Natural killer cell treated with Interleukin-12 subunit alpha and Interleukin-12 subunit beta and Interleukin-15 and Interleukin-18, amount 100 ng/mL, for 72 hours (primary cell): ENCODE measurements at regions not wholly inside any gene's neighbourhood (a gene's known extent, or its start where the extent isn't known, plus 50 kb on each side); places are given as distances from the start of the nearest gene placed in this dataset.
A peak's percentile ranks its signal among the peaks of the same experiment; 100 is the strongest.

Source experiments
- ATAC-seq, 2 donors: fragments of 150-1000 bp; cut with Tn5 transposase in 1 of 2; sonication (Bioruptor Pico), chemical (Tn5 transposase) in 1 of 2; 2 replicates each; pipeline ENCODE4 v1.10.0; 2021
- DNase-seq: peaks from one replicate; pipeline ENCODE4 v3.0.0; 2022; ENCODE audit warnings: low spot score
- H3K27ac Mint-ChIP-seq, 2 donors: 1 replicate in 1 of 2; 2 replicates in 1 of 2; pipeline ENCODE4 v1.8.0; 2022; ENCODE audit warnings: mixed read lengths in 2 of 2, mild to moderate bottlenecking in 1 of 2, moderate library complexity in 1 of 2
- H3K27me3 Mint-ChIP-seq, 2 donors: 1 replicate in 1 of 2; 2 replicates in 1 of 2; pipeline ENCODE4 v1.8.0; 2022; ENCODE audit warnings: mixed read lengths in 2 of 2
- H3K36me3 Mint-ChIP-seq: one replicate; pipeline ENCODE4 v1.8.0; 2022; ENCODE audit warnings: mixed read lengths
- H3K4me1 Mint-ChIP-seq, 2 donors: 1 replicate in 1 of 2; 2 replicates in 1 of 2; pipeline ENCODE4 v1.8.0; 2022; ENCODE audit warnings: low read depth in 2 of 2, mixed read lengths in 2 of 2, mild to moderate bottlenecking in 1 of 2
- H3K4me3 Mint-ChIP-seq: one replicate; pipeline ENCODE4 v1.8.0; 2022; ENCODE audit warnings: mixed read lengths
- H3K9me3 Mint-ChIP-seq: 2 replicates; pipeline ENCODE4 v1.8.0; 2022; ENCODE audit warnings: mixed read lengths

DNA sequence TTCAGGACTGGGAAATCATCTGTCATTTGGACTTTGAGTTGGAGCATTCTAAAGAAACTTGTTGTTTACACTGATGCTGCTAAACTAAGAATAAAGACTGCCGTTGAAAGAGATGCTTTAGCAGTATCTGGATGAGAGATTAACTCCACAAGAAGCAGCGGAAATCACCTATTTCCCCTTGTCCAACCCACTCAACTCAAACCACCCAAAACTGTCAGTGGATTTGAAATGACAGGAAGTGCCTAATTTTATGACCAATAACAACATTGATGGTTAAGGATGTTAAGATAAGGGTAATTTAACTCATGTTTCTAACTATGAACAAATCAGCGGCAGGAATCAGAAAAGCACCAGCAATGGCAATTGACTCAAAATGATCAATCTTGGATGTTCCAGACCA, 110.8 kb upstream of the NR2F2 start:
- Mint-ChIP-seq H3K4me3 (no peak overlapping the region), H3K27me3 (peaks cover 25 to 36% of the 10 kb centered on the region in 2 donors), H3K4me1 (no peaks in the 10 kb centered on the region), H3K36me3 (no peaks in the 10 kb centered on the region), H3K9me3 (no peaks in the 10 kb centered on the region), H3K27ac (no peak overlapping the region)
- ATAC-seq = no peak
- DNase-seq = no peak

- Mint-ChIP-seq H3K4me3 (no peak overlapping the region), H3K4me1 (no peaks in the 10 kb centered on the region), H3K9me3 (no peaks in the 10 kb centered on the region), H3K27me3 (peaks cover 28 to 38% of the 10 kb centered on the region in 2 donors), H3K36me3 (no peaks in the 10 kb centered on the region), H3K27ac (no peak overlapping the region)
- no peak for ATAC-seq
- no peak for DNase-seq
Observed at GRCh38 chr15:96220657-96221056, 109.8 kb upstream of the NR2F2 start.

DNA sequence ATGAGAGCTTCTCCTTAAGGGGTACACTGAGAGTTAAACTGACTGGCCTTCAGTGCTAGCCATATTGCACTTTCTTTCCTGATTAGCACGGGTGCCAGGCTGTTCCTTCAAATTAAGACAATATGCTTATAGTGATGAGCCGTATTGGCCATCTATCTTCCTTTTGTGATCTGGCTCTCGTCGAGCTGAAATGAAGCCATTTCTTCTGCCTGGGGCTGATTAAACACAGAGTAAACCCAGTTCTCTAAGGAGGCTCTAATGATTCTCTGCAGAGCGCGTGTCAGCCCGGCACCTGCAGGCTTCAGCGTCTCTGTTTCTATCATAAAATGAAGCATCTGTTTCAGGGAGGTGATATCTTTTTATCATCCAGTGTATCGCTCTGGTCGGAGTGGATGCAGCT, 107.5 kb upstream of the NR2F2 start:
- Mint-ChIP-seq H3K27me3 (peaks cover 36 to 47% of the 10 kb centered on the region in 2 donors), H3K36me3 (no peaks in the 10 kb centered on the region), H3K27ac (no peak overlapping the region), H3K9me3 (no peaks in the 10 kb centered on the region), H3K4me1 (no peaks in the 10 kb centered on the region), H3K4me3 (no peak overlapping the region)
- no peak for DNase-seq
- no peak for ATAC-seq

GRCh38 chr15:96223939-96224338, 106.6 kb upstream of the NR2F2 start:
- H3K4me1 Mint-ChIP-seq = no peaks in the 10 kb centered on the region
- no peak overlapping the region for H3K27ac Mint-ChIP-seq
- H3K9me3 Mint-ChIP-seq = no peaks in the 10 kb centered on the region
- H3K27me3 Mint-ChIP-seq = peaks cover 31 to 46% of the 10 kb centered on the region in 2 donors
- H3K36me3 Mint-ChIP-seq = no peaks in the 10 kb centered on the region
- ATAC-seq = no peak
- DNase-seq = no peak
- H3K4me3 Mint-ChIP-seq = no peak overlapping the region

DNA sequence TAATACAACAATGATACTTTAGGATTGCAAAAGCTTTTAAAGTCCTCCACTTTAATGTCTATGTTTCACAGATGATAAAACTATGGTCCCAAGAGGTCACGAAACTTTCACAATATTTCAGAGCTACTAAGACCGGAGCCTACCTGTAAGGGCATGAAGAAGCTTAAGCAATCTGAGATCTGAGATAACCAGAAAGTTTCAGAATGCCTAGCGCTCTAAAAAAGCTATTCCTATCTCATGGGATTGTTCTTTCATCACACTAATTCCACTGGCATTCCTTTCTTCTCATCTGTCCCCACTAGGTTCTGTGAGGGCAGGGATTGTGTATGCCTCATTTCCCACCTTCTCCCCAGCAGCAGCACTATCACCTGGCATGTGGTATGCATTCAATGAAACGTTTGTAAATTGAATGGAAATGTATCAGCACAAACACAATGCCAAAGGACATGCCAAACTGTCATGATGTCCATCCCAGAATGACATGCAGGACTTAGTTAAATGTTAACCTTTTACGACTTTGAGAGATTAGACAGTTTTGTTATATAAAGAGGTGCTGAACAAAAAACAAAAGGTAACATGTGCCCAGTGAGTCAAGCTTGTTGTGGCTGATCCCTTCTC, 104.7 kb upstream of the NR2F2 start:
- Mint-ChIP-seq H3K27me3 (peaks cover 31 to 44% of the 10 kb centered on the region in 2 donors), H3K9me3 (no peaks in the 10 kb centered on the region), H3K4me1 (no peaks in the 10 kb centered on the region), H3K27ac (no peak overlapping the region), H3K4me3 (no peak overlapping the region), H3K36me3 (no peaks in the 10 kb centered on the region)
- ATAC-seq = no peak
- DNase-seq = no peak

DNA sequence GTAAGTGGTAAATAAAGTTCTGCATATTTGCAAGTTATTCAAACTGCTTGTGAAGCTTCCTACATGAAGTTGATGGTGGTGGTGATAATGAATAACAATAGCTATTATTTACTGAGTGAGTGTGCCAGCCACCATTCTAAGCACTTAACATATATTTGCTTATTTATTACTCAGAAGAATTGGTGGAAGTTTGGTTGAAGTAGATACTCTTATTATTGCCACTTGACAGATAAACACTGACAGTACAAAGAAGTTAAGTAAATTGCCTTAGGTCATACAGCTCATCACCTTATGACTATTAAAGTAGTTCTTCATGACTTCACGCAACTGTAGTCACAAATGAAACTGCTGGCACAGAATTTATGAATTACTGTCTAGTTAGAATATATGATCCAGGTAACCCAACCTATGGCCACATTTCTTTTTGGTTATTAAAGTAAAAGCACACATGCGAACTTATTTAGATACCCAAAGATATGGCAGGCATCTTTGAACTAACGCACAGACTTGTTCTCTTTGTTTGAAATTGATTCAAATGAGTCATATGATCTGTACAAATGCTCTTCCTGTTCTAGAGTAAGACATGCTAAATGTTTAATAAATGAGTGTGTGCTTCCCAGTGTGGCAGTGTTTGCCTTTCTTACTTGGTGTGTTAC, 99.8 kb upstream of the NR2F2 start:
- no peak overlapping the region for H3K27ac Mint-ChIP-seq
- H3K4me3 Mint-ChIP-seq = no peak overlapping the region
- ATAC-seq (no peak), DNase-seq (no peak)
- H3K27me3 Mint-ChIP-seq = peaks cover 18 to 32% of the 10 kb centered on the region in 2 donors
- H3K4me1 Mint-ChIP-seq = no peaks in the 10 kb centered on the region
- no peaks in the 10 kb centered on the region for H3K9me3 Mint-ChIP-seq
- H3K36me3 Mint-ChIP-seq = no peaks in the 10 kb centered on the region

GRCh38 chr15:96232335-96232734, 98.2 kb upstream of the NR2F2 start:
- ATAC-seq = no peak
- H3K27ac Mint-ChIP-seq = no peak overlapping the region
- no peaks in the 10 kb centered on the region for H3K4me1 Mint-ChIP-seq
- DNase-seq = no peak
- no peaks in the 10 kb centered on the region for H3K36me3 Mint-ChIP-seq
- H3K9me3 Mint-ChIP-seq = no peaks in the 10 kb centered on the region
- peaks cover 12 to 26% of the 10 kb centered on the region in 2 donors for H3K27me3 Mint-ChIP-seq
- H3K4me3 Mint-ChIP-seq = no peak overlapping the region

- Mint-ChIP-seq H3K27me3 (peaks cover 7 to 21% of the 10 kb centered on the region in 2 donors), H3K9me3 (no peaks in the 10 kb centered on the region), H3K4me3 (no peak overlapping the region), H3K27ac (no peak overlapping the region), H3K4me1 (no peaks in the 10 kb centered on the region), H3K36me3 (no peaks in the 10 kb centered on the region)
- ATAC-seq (peak in 1 of 2 donors; percentile 52), DNase-seq (no peak)
Observed at GRCh38 chr15:96234109-96234892, 96.2 kb upstream of the NR2F2 start.

DNA sequence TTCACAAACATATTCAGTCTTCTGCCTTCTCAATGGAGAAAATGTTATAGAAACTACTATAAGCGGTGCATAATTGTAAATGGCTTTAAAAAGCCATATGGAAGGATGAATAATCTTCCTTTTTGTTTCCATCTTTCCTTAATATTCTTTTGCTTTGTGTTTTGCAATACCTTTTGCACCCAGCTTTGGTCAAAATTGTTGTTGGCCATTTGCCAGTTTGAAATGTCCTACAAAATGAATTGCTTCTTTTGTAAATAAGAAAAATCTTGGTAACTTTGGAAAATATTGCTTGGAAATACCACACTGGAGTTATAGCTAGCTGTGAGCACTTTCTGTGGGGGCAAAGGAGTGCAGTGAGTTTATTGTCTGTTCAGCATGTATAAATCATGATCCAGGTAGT, 93.5 kb upstream of the NR2F2 start:
- Mint-ChIP-seq H3K4me3 (no peak overlapping the region), H3K27me3 (peaks cover 12 to 28% of the 10 kb centered on the region in 2 donors), H3K27ac (no peak overlapping the region), H3K4me1 (no peaks in the 10 kb centered on the region), H3K36me3 (no peaks in the 10 kb centered on the region), H3K9me3 (no peaks in the 10 kb centered on the region)
- ATAC-seq = no peak
- DNase-seq = no peak

DNA sequence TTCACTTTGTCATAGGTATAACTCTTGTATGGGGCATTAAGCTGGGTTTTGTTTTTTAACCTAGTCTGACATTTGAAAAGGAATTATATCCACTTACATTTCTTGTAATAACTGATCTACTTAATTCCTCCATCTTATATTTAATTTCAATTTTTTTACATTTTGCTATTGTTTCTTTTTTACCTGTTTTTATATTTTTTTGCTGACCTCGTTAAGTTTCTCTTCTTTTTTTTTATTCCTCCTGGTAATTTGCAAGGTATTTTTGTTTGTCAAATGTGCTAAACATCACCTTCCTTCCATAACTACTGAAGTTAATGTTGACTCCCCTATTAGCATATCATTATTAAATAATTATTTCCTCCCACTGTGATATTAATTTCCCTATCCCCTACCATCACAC, 87.7 kb upstream of the NR2F2 start:
- DNase-seq = no peak
- Mint-ChIP-seq H3K36me3 (no peaks in the 10 kb centered on the region), H3K27me3 (peaks cover 29 to 53% of the 10 kb centered on the region in 2 donors), H3K9me3 (peaks cover 4% of the 10 kb centered on the region), H3K27ac (no peak overlapping the region), H3K4me3 (no peak overlapping the region), H3K4me1 (no peaks in the 10 kb centered on the region)
- no peak for ATAC-seq

- peaks cover 34 to 62% of the 10 kb centered on the region in 2 donors for H3K27me3 Mint-ChIP-seq
- H3K36me3 Mint-ChIP-seq = peaks cover 4% of the 10 kb centered on the region
- H3K4me3 Mint-ChIP-seq = no peak overlapping the region
- DNase-seq (no peak), ATAC-seq (no peak)
- no peak overlapping the region for H3K27ac Mint-ChIP-seq
- H3K4me1 Mint-ChIP-seq = no peaks in the 10 kb centered on the region
- H3K9me3 Mint-ChIP-seq = peaks cover 4% of the 10 kb centered on the region
Observed at GRCh38 chr15:96243701-96244100, 86.8 kb upstream of the NR2F2 start.

DNA sequence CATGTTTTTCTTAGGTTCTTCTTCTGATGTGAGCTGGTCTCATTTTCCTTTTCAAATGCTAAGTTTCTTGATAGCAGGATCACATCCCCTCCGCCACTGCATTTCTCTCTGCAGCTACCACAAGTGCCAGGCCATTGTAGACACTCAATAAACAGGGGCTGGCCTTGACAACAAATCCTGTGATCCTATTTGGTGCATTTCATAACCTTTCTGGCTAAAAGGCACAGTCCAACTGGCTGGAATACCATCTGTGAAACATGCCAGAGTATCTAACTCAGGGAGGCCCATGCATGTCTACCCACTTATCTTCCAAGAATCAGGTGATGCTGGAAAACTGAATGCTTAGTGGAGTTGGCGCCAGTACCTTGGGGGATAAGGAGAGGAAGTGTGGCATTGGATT, 85.2 kb upstream of the NR2F2 start:
- ATAC-seq (no peak), DNase-seq (no peak)
- H3K4me1 Mint-ChIP-seq = no peaks in the 10 kb centered on the region
- no peak overlapping the region for H3K27ac Mint-ChIP-seq
- H3K36me3 Mint-ChIP-seq = peaks cover 4% of the 10 kb centered on the region
- peaks cover 4% of the 10 kb centered on the region for H3K9me3 Mint-ChIP-seq
- H3K27me3 Mint-ChIP-seq = peaks cover 34 to 62% of the 10 kb centered on the region in 2 donors
- H3K4me3 Mint-ChIP-seq = no peak overlapping the region

- Mint-ChIP-seq H3K36me3 (peaks cover 4% of the 10 kb centered on the region), H3K4me1 (no peaks in the 10 kb centered on the region), H3K4me3 (no peak overlapping the region), H3K27ac (no peak overlapping the region), H3K27me3 (peaks cover 32 to 57% of the 10 kb centered on the region in 2 donors), H3K9me3 (peaks cover 4% of the 10 kb centered on the region)
- ATAC-seq (no peak), DNase-seq (no peak)
Observed at GRCh38 chr15:96246057-96246456, 84.4 kb upstream of the NR2F2 start.

DNA sequence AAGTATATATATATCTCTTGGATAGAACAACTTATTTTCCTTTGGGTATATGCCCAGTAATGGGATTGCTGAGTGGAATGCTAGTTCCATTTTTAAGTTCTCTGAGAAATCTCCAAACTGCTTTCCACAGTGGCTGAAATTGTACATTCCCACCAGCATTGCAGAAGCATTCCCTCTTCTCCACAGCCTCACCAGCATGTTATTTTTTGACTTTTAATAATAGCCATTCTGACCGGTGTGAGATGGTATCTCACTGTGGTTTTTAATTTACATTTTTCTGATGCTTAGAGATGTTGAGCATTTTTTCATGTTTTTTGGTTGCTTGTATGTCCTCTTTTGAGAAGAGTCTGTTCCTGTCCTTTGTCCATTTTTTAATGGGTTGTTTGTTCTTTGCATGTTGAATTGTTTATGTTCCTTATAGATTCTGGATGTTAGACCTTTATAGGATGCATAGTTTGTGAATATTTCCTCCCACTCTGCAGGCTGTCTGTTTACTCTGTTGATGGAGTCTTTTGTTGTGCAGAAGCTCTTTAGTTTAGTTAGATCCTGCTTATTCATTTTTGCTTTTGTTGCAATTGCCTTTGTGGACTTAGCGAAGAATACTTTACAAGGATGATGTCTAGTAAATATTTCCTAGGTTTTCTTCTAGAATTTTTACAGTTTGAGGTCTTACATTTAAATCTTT, 82.7 kb upstream of the NR2F2 start:
- Mint-ChIP-seq H3K27ac (no peak overlapping the region), H3K36me3 (peaks cover 4% of the 10 kb centered on the region), H3K9me3 (peaks cover 7% of the 10 kb centered on the region), H3K27me3 (peaks cover 34 to 58% of the 10 kb centered on the region in 2 donors), H3K4me1 (no peaks in the 10 kb centered on the region), H3K4me3 (no peak overlapping the region)
- DNase-seq (no peak), ATAC-seq (no peak)
